GM23338 (cell line): ENCODE measurements at regions not wholly inside any gene's neighbourhood (a gene's known extent, or its start where the extent isn't known, plus 50 kb on each side); places are given as distances from the start of the nearest gene placed in this dataset.

ENCODE experiments used
- ATAC-seq: fragments of 200-7000 bp; cut with Tn5 transposase; 3 replicates; pipeline ENCODE4 v1.9.1; 2020
- DNase-seq: peaks from one replicate; pipeline ENCODE4 v3.0.0-alpha.2; 2015; ENCODE audit warnings: low spot score
- H2AFZ ChIP-seq: fragments of 200-600 bp; sonication (generic); 2 replicates; pipeline ENCODE4 v1.8.0; 2016; ENCODE audit warnings: antibody characterized with exemption, mild to moderate bottlenecking, moderate library complexity
- H3F3A ChIP-seq: fragments of 200-600 bp; sonication (generic); replicated peaks from 2 replicates; pipeline ENCODE4 v1.8.0; 2017; ENCODE audit warnings: antibody characterized with exemption, mixed run types, low read depth
- H3K27ac ChIP-seq: fragments of 200-600 bp; sonication (generic); 2 replicates; pipeline ENCODE4 v1.6.1; 2016; ENCODE audit warnings: low read depth
- H3K27me3 ChIP-seq: fragments of 200-600 bp; sonication (generic); 2 replicates; pipeline ENCODE4 v1.8.0; 2016; ENCODE audit warnings: mild to moderate bottlenecking, mixed run types, moderate library complexity; ENCODE audit not compliant: insufficient read depth
- H3K36me3 ChIP-seq: fragments of 200-600 bp; sonication (generic); 2 replicates; pipeline ENCODE4 v1.8.0; 2016; ENCODE audit warnings: mild to moderate bottlenecking; ENCODE audit not compliant: insufficient read depth
- H3K4me1 ChIP-seq: fragments of 200-600 bp; sonication (generic); 2 replicates; pipeline ENCODE4 v1.8.0; 2016; ENCODE audit warnings: mild to moderate bottlenecking, moderate library complexity; ENCODE audit not compliant: insufficient read depth
- H3K4me2 ChIP-seq: fragments of 200-600 bp; sonication (generic); 2 replicates; pipeline ENCODE4 v1.7.1; 2017; ENCODE audit warnings: mixed run types
- H3K4me3 ChIP-seq: fragments of 200-600 bp; sonication (generic); 2 replicates; pipeline ENCODE4 v1.6.1; 2016; ENCODE audit warnings: mixed run types
- H3K79me2 ChIP-seq: fragments of 200-600 bp; sonication (generic); replicated peaks from 2 replicates; pipeline ENCODE4 v1.8.0; 2017; ENCODE audit warnings: mild to moderate bottlenecking; ENCODE audit not compliant: insufficient read depth
- H3K9me2 ChIP-seq: fragments of 200-600 bp; sonication (generic); 2 replicates; pipeline ENCODE4 v1.8.0; 2017; ENCODE audit not compliant: insufficient read depth
- H4K20me1 ChIP-seq: fragments of 200-600 bp; sonication (generic); replicated peaks from 2 replicates; pipeline ENCODE4 v1.8.0; 2017; ENCODE audit warnings: mild to moderate bottlenecking; ENCODE audit not compliant: insufficient read depth
- H3K27ac Mint-ChIP-seq: 2 replicates; pipeline ENCODE4 v1.8.0; 2020; ENCODE audit warnings: inconsistent platforms, mild to moderate bottlenecking, moderate library complexity, mixed read lengths
- H3K27me3 Mint-ChIP-seq: 3 replicates; pipeline ENCODE4 v1.8.0; 2022; ENCODE audit warnings: low read depth, mild to moderate bottlenecking, moderate library complexity, mixed read lengths, inconsistent platforms; ENCODE audit not compliant: insufficient read depth, poor library complexity
- H3K36me3 Mint-ChIP-seq: 3 replicates; pipeline ENCODE4 v1.8.0; 2021; ENCODE audit warnings: low read depth, mild to moderate bottlenecking, inconsistent platforms, moderate library complexity, mixed read lengths
- H3K4me1 Mint-ChIP-seq: 3 replicates; pipeline ENCODE4 v1.8.0; 2020; ENCODE audit warnings: mild to moderate bottlenecking, inconsistent platforms, mixed read lengths
- H3K4me3 Mint-ChIP-seq: 3 replicates; pipeline ENCODE4 v1.8.0; 2021; ENCODE audit warnings: moderate library complexity, mild to moderate bottlenecking, inconsistent platforms, mixed read lengths
- H3K9me3 Mint-ChIP-seq: 3 replicates; pipeline ENCODE4 v1.8.0; 2020; ENCODE audit warnings: moderate library complexity, mild to moderate bottlenecking, inconsistent platforms, mixed read lengths
- EZH2 ChIP-seq: fragments of 200-600 bp; sonication (generic); IDR thresholded peaks from one replicate; pipeline ENCODE4 v1.8.0; 2017; ENCODE audit warnings: antibody characterized with exemption, mild to moderate bottlenecking, low read depth; ENCODE audit not compliant: unreplicated experiment
- EZH2phosphoT487 ChIP-seq: fragments of 200-600 bp; sonication (generic); IDR thresholded peaks from one replicate; pipeline ENCODE4 v1.8.1; 2018; ENCODE audit warnings: antibody characterized with exemption; ENCODE audit not compliant: unreplicated experiment
- JUNB ChIP-seq: IDR thresholded peaks from one replicate; pipeline ENCODE4 v1.6.1; 2016; ENCODE audit warnings: antibody characterized with exemption; ENCODE audit not compliant: unreplicated experiment
- NANOG ChIP-seq: IDR thresholded peaks from 2 replicates; pipeline ENCODE4 v1.6.1; 2016; ENCODE audit warnings: antibody characterized with exemption, borderline replicate concordance
- POLR2AphosphoS5 ChIP-seq: IDR thresholded peaks from 2 replicates; pipeline ENCODE4 v1.6.1; 2016; ENCODE audit warnings: antibody characterized with exemption, low read depth
- REST ChIP-seq: IDR thresholded peaks from one replicate; pipeline ENCODE4 v1.6.1; 2018; ENCODE audit warnings: antibody characterized with exemption; ENCODE audit not compliant: unreplicated experiment
- STAT1 ChIP-seq: IDR thresholded peaks from one replicate; pipeline ENCODE4 v1.6.1; 2016; ENCODE audit warnings: antibody characterized with exemption; ENCODE audit not compliant: unreplicated experiment
- ZNF114 ChIP-seq: fragments of 250-450 bp; sonication (Bioruptor Pico); IDR thresholded peaks from 2 replicates; pipeline ENCODE4 v1.5.0; 2020; ENCODE audit warnings: mild to moderate bottlenecking, moderate library complexity
- ZNF331 ChIP-seq: fragments of 250-450 bp; sonication (Bioruptor Pico); IDR thresholded peaks from 2 replicates; pipeline ENCODE4 v1.5.0; 2020; ENCODE audit warnings: low read depth, mild to moderate bottlenecking, moderate library complexity
- TF ChIP-seq, protein P1 (sequence below): fragments of 250-450 bp; sonication (Bioruptor Pico); IDR thresholded peaks from 2 replicates; pipeline ENCODE4 v1.5.0; 2020; ENCODE audit warnings: mild to moderate bottlenecking, moderate library complexity

DNA sequence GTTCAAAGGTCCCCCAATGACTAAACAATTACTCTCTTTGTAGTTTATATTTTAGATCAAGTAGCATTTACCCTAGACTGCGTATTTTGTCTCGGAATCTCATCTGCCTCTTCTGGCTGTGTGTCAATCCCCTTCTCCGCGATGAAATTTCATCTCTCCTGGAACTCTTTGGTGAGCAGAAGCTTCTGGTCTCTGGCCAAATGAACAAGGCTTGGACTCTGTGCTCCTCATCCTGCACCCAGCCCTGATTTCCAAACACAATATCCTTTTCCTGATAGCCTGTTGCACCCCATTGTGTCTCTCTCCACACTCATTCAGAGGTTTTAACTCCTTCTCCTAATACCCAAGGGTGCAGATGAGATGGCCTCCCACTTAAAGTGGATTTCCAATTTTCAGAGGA, 609.4 kb upstream of the CDH5 start:
- no peaks in the 10 kb centered on the region for H4K20me1 ChIP-seq
- H3K36me3 Mint-ChIP-seq, result no peaks in the 10 kb centered on the region
- TF ChIP-seq JUNB (no peak), EZH2 (no peak), ZNF331 (CRISPR knock-in tag) (no peak), EZH2phosphoT487 (no peak), STAT1 (no peak), ZNF114 (CRISPR knock-in tag) (no peak), NANOG (no peak), REST (no peak), POLR2AphosphoS5 (no peak)
- TF ChIP-seq, protein P1, sequence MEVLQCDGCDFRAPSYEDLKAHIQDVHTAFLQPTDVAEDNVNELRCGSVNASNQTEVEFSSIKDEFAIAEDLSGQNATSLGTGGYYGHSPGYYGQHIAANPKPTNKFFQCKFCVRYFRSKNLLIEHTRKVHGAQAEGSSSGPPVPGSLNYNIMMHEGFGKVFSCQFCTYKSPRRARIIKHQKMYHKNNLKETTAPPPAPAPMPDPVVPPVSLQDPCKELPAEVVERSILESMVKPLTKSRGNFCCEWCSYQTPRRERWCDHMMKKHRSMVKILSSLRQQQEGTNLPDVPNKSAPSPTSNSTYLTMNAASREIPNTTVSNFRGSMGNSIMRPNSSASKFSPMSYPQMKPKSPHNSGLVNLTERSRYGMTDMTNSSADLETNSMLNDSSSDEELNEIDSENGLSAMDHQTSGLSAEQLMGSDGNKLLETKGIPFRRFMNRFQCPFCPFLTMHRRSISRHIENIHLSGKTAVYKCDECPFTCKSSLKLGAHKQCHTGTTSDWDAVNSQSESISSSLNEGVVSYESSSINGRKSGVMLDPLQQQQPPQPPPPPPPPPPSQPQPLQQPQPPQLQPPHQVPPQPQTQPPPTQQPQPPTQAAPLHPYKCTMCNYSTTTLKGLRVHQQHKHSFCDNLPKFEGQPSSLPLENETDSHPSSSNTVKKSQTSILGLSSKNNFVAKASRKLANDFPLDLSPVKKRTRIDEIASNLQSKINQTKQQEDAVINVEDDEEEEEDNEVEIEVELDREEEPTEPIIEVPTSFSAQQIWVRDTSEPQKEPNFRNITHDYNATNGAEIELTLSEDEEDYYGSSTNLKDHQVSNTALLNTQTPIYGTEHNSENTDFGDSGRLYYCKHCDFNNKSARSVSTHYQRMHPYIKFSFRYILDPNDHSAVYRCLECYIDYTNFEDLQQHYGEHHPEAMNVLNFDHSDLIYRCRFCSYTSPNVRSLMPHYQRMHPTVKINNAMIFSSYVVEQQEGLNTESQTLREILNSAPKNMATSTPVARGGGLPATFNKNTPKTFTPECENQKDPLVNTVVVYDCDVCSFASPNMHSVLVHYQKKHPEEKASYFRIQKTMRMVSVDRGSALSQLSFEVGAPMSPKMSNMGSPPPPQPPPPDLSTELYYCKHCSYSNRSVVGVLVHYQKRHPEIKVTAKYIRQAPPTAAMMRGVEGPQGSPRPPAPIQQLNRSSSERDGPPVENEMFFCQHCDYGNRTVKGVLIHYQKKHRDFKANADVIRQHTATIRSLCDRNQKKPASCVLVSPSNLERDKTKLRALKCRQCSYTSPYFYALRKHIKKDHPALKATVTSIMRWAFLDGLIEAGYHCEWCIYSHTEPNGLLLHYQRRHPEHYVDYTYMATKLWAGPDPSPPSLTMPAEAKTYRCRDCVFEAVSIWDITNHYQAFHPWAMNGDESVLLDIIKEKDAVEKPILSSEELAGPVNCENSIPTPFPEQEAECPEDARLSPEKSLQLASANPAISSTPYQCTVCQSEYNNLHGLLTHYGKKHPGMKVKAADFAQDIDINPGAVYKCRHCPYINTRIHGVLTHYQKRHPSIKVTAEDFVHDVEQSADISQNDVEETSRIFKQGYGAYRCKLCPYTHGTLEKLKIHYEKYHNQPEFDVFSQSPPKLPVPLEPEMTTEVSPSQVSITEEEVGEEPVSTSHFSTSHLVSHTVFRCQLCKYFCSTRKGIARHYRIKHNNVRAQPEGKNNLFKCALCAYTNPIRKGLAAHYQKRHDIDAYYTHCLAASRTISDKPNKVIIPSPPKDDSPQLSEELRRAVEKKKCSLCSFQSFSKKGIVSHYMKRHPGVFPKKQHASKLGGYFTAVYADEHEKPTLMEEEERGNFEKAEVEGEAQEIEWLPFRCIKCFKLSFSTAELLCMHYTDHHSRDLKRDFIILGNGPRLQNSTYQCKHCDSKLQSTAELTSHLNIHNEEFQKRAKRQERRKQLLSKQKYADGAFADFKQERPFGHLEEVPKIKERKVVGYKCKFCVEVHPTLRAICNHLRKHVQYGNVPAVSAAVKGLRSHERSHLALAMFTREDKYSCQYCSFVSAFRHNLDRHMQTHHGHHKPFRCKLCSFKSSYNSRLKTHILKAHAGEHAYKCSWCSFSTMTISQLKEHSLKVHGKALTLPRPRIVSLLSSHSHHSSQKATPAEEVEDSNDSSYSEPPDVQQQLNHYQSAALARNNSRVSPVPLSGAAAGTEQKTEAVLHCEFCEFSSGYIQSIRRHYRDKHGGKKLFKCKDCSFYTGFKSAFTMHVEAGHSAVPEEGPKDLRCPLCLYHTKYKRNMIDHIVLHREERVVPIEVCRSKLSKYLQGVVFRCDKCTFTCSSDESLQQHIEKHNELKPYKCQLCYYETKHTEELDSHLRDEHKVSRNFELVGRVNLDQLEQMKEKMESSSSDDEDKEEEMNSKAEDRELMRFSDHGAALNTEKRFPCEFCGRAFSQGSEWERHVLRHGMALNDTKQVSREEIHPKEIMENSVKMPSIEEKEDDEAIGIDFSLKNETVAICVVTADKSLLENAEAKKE (CRISPR knock-in tag), result no peak
- peaks cover 12% of the 10 kb centered on the region for H3K4me1 Mint-ChIP-seq
- peaks cover 15% of the 10 kb centered on the region for H3K4me1 ChIP-seq
- H3K27ac Mint-ChIP-seq, result no peak overlapping the region
- H3K4me3 Mint-ChIP-seq, result no peak overlapping the region
- peaks cover 4% of the 10 kb centered on the region; the same call in 1 of the 2 replicates for H3K9me2 ChIP-seq
- H2AFZ ChIP-seq, result no peak overlapping the region
- H3K79me2 ChIP-seq, result no peaks in the 10 kb centered on the region
- no peak for DNase-seq
- H3K36me3 ChIP-seq, result no peaks in the 10 kb centered on the region
- no peak overlapping the region for H3K27ac ChIP-seq
- no peaks in the 10 kb centered on the region for H3K27me3 ChIP-seq
- H3K4me3 ChIP-seq, result no peak overlapping the region
- no peak for ATAC-seq
- no peak overlapping the region for H3K4me2 ChIP-seq
- H3K27me3 Mint-ChIP-seq, result peaks cover 2% of the 10 kb centered on the region
- H3K9me3 Mint-ChIP-seq, result no peaks in the 10 kb centered on the region
- no peaks in the 10 kb centered on the region for H3F3A ChIP-seq
